Upper lobe of left lung (tissue), 4 donors: ENCODE measurements at regions not wholly inside any gene's neighbourhood (a gene's known extent, or its start where the extent isn't known, plus 50 kb on each side); places are given as distances from the start of the nearest gene placed in this dataset.

ENCODE experiments used
- CTCF ChIP-seq, 6 experiments: fragments of 450-650 bp in 4 of 6; fragments of 200-600 bp in 2 of 6; sonication (generic) in 2 of 6; IDR thresholded peaks; one replicate each; pipeline ENCODE4 v1.5.1; 2016 to 2019; ENCODE audit warnings: antibody characterized with exemption in 6 of 6
- EP300 ChIP-seq, 4 donors: sonication (generic); formaldehyde crosslinking; IDR thresholded peaks; one replicate each; pipeline ENCODE4 v1.5.1; 2017; ENCODE audit warnings: antibody characterized with exemption in 4 of 4, control low read depth in 2 of 4
- POLR2A ChIP-seq, 4 donors: fragments of 450-650 bp; IDR thresholded peaks; one replicate each; pipeline ENCODE4 v1.5.1; 2016 to 2017; ENCODE audit warnings: antibody characterized with exemption in 4 of 4, mild to moderate bottlenecking in 2 of 4
- POLR2AphosphoS5 ChIP-seq, 2 donors: sonication (generic); formaldehyde crosslinking; IDR thresholded peaks; one replicate each; pipeline ENCODE4 v1.5.1; 2017; ENCODE audit warnings: antibody characterized with exemption in 2 of 2

- TF ChIP-seq CTCF (IDR thresholded peaks at IDR 0.05) (no peak), POLR2AphosphoS5 (IDR thresholded peaks at IDR 0.05) (no peak), POLR2A (IDR thresholded peaks at IDR 0.05) (no peak), EP300 (IDR thresholded peaks at IDR 0.05) (no peak)
These were observed 1039.9 kb downstream of the KCNT2 start for GRCh38 chr1:195568389-195568788.
